HG02870 (cell line): ENCODE measurements at regions not wholly inside any gene's neighbourhood (a gene's known extent, or its start where the extent isn't known, plus 50 kb on each side); places are given as distances from the start of the nearest gene placed in this dataset.

Experiments used
- ATAC-seq: cut with Tn5 transposase; IDR thresholded peaks from one replicate; pipeline ENCODE4 v1.9.1; 2021; ENCODE audit warnings: mild to moderate bottlenecking, moderate library complexity; ENCODE audit not compliant: unreplicated experiment

DNA sequence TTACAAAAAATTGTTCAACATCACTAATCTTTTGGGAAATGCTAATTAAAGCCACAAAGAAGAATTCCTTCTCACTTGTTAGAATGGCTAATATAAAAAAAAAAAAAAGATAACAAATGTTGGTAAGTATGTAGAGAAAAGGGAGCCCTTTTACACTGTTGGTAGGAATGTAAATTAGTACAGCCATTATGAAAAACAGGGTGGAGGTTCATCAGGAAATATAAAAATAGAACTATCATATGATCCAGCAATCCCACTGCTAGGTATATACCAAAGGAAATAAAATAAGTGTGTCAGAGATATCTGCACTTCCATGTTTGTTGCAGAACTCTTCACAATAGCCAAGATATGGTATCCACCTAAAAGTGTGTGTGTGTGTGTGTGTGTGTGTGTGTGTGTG lies 83.5 kb upstream of the RGMB start:
- no peak for ATAC-seq

GRCh38 chr5:98694902-98695301 lies 78.6 kb upstream of the RGMB start:
- no peak for ATAC-seq

DNA sequence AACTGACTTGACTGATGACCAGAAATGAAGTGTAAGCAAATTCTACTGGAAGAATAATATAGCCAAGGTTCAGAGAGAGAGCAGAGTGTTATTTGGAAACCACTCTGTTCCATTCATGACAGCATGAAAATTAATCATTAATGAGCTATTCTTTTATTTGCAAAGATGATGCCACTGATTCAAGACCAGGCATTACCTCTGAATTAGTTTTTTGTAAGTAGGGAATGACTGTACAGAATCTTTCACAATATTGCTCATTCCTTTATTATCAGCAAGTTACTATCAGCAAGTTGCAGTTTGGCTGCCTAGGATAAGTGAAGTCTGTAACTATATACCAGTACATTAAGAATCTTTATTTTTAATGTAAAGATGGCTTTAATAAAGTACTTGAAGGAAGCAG lies 75.1 kb upstream of the RGMB start:
- ATAC-seq = no peak

- ATAC-seq = no peak
Measured at GRCh38 chr5:98700730-98701129, 72.7 kb upstream of the RGMB start.

GRCh38 chr5:98705841-98706240 lies 67.6 kb upstream of the RGMB start:
- ATAC-seq = no peak

DNA sequence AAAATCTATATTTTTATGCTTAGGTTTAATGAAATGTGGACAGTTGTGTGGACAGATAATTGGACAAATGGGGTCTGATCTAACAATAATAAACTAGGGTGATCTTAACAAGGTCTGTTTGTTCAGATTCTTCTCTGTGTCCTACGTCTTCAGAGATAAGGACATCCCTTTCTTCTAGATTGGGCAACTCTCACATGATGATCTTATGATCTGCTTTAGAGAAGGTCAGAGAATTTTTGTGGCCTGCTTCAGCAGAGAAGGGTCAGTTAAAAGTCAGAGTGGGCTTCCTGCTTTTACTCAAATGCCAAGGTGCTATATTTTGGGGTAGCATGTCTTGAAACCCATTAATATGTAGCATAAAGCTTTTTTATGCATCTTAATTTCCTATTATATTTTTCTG lies 63.8 kb upstream of the RGMB start:
- ATAC-seq = no peak

DNA sequence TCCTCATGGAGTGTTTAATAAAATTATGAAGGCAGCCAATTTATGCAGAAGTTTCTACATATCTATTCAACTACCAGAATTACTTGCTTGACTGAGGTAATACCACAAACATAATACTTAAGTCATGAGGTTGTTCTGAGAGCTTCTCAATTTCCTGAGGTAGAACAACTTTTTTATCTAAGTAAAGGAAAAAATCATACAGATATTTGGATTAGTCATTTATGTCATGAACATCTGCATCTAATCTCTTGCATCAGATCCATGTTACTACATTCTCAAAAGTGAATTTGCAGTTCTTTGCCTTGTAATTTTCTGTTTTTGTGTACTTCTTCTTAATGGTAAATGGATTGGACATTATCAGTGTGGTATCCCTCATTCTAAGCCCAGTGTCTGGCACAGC lies 60.4 kb upstream of the RGMB start:
- ATAC-seq = no peak

DNA sequence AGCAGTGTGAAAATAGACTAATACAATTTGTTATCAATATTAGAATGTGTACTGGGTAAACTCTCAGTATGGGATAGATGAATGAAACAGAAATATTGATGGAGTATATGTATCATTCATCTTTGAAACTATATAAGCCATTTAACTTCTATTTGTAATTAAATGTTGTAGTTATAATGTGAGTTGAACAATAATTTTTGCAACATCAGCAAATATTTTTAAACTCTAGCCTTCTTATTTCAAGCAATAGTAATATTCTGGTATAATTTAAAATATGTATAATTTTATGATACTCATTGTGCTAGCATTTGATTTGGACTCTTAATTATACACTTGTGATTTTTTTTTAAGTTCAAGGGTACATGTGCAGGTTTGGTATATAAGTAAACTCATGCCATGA lies 59.6 kb upstream of the RGMB start:
- no peak for ATAC-seq

DNA sequence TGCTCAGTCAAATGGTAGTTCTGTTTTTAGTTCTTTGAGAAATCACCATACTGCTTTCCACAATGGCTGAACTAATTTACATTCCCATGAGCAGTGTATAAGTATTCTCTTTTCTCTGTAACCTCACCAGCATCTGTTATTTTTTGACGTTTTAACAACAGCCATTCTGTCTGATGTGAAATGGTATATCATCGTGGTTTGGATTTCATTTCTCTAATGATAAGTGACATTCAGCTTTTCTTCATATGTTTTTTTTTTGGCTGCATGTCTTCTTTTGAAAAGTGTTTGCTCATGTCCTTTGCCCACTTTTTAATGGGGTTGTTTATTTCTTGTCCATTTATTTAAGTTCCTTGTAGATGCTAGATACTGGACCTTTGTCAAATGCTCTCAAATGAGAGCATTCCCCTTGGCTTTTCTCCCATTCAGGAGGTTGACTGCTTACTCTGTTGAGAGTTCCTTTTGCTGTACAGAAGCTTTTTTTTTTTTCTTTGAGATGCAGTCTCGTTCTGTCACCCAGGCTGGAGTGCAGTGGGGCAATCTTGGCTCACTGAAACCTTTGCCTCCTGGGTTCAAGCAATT lies 58.7 kb upstream of the RGMB start:
- ATAC-seq = no peak

- ATAC-seq = no peak
Measured at GRCh38 chr5:98721231-98721928, 52.1 kb upstream of the RGMB start.

GRCh38 chr5:98722188-98722587 lies 51.3 kb upstream of the RGMB start:
- ATAC-seq = no peak

DNA sequence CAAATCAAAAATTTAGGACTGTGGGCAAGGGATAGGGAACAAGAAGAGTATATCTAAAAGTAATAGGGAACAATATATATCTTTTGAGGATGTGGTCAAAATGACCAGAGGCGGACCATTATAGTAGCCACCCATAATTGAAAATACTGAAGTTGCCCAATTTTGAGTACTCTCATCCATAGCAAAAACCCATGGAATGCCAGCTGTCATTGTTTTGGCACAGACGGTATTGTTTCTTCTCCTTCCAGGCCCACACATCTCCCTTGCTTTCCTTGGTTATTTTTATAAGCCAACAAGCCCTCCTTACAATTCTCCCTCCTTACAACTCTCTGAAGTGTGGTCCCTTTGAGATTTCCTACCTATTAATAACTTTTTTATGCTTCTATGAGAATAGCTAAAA lies 50.4 kb upstream of the RGMB start:
- ATAC-seq = no peak
